GM12878 (cell line): ENCODE measurements at regions not wholly inside any gene's neighbourhood (a gene's known extent, or its start where the extent isn't known, plus 50 kb on each side); places are given as distances from the start of the nearest gene placed in this dataset.

ENCODE experiments used
- ATAC-seq: fragments of 200-7000 bp; cut with Tn5 transposase; 3 replicates; pipeline ENCODE4 v1.9.1; 2020; ENCODE audit warnings: mild to moderate bottlenecking, moderate library complexity
- BruUV-seq: library from RNA; stranded (reverse); fragments of 400-500 nt; replicated peaks from 2 replicates; lab custom pipeline; 2021; lab: Mats Ljungman, UMichigan
- CTCF ChIA-PET: fragments of 300-600 bp; sonication (Branson Sonifier 250); formaldehyde crosslinking; extraction: SDS; loops from one replicate; lab custom pipeline; 2021; ENCODE audit warnings: inconsistent platforms; lab: Yijun Ruan, JAX
- POLR2A ChIA-PET: fragments of 350-600 bp; formaldehyde crosslinking; extraction: SDS; loops from one replicate; lab custom pipeline; 2021; ENCODE audit warnings: inconsistent platforms; lab: Charles Lee
- RAD21 ChIA-PET: fragments of 300-600 bp; sonication (Branson Sonifier 250); formaldehyde crosslinking; loops from one replicate; lab custom pipeline; 2023; ENCODE audit warnings: antibody characterized with exemption; ENCODE audit not compliant: unreplicated experiment; lab: Charles Lee
- SMC1A ChIA-PET: fragments of 300-600 bp; sonication (Branson Sonifier 250); formaldehyde crosslinking; loops from one replicate; lab custom pipeline; 2023; ENCODE audit not compliant: unreplicated experiment, uncharacterized antibody; lab: Charles Lee
- DNase-seq: peaks from one replicate; pipeline ENCODE4 v3.0.0-alpha.2; 2011; ENCODE audit warnings: low read depth, low spot score
- FAIRE-seq: peaks from 3 replicates; lab custom pipeline; 2011; peaks lifted over from hg19 to GRCh38; lab: Jason Lieb, UNC
- H2AFZ ChIP-seq: 2 replicates; pipeline ENCODE4 v1.6.0; 2011; ENCODE audit warnings: low read depth, low read length, control low read depth; ENCODE audit not compliant: control insufficient read depth
- H3K27ac ChIP-seq: 2 replicates; pipeline ENCODE4 v1.5.1; 2011; ENCODE audit warnings: control low read depth; ENCODE audit not compliant: control insufficient read depth, insufficient read depth
- H3K27me3 ChIP-seq, 2 experiments: replicated peaks in 1 of 2; 2 replicates each; pipeline versions ENCODE4 v1.6.0 to v1.6.1; 2011; ENCODE audit warnings: low read length in 1 of 2; ENCODE audit not compliant: control insufficient read depth in 2 of 2, insufficient read depth in 2 of 2
- H3K36me3 ChIP-seq, 2 experiments: 2 replicates each; pipeline ENCODE4 v1.5.1; 2011; ENCODE audit warnings: low read length in 1 of 2; ENCODE audit not compliant: control insufficient read depth in 2 of 2, insufficient read depth in 2 of 2
- H3K4me1 ChIP-seq: 2 replicates; pipeline ENCODE4 v1.6.1; 2011; ENCODE audit warnings: mild to moderate bottlenecking, low read length, moderate library complexity, mixed read lengths; ENCODE audit not compliant: control insufficient read depth, insufficient read depth
- H3K4me2 ChIP-seq: 2 replicates; pipeline ENCODE4 v1.6.0; 2011; ENCODE audit warnings: control low read depth; ENCODE audit not compliant: control insufficient read depth, insufficient read depth
- H3K4me3 ChIP-seq: fragments of 200-600 bp; sonication (generic); 2 replicates; pipeline ENCODE4 v1.5.1; 2016
- H3K79me2 ChIP-seq: 2 replicates; pipeline ENCODE4 v1.6.0; 2011; ENCODE audit warnings: low read length; ENCODE audit not compliant: control insufficient read depth, insufficient read depth
- H3K9ac ChIP-seq: 2 replicates; pipeline ENCODE4 v1.8.0; 2011; ENCODE audit warnings: low read length, control low read depth, mixed read lengths; ENCODE audit not compliant: control insufficient read depth, insufficient read depth
- H3K9me3 ChIP-seq: replicated peaks from 3 replicates; pipeline ENCODE4 v1.5.1; 2011; ENCODE audit warnings: mild to moderate bottlenecking, low read length; ENCODE audit not compliant: control insufficient read depth, insufficient read depth
- H4K20me1 ChIP-seq: 2 replicates; pipeline ENCODE4 v1.6.0; 2011; ENCODE audit not compliant: control insufficient read depth, insufficient read depth
- CREB1 ChIP-seq: IDR thresholded peaks from 2 replicates; pipeline ENCODE4 v1.6.1; 2012; ENCODE audit warnings: low read depth, mild to moderate bottlenecking, inconsistent platforms
- CREM ChIP-seq: IDR thresholded peaks from 2 replicates; pipeline ENCODE4 v1.6.1; 2014; ENCODE audit warnings: antibody characterized with exemption, low read depth
- JUNB ChIP-seq: IDR thresholded peaks from 2 replicates; pipeline ENCODE4 v1.6.1; 2016; ENCODE audit warnings: antibody characterized with exemption, mild to moderate bottlenecking
- KDM1A ChIP-seq: fragments of 200-600 bp; sonication (generic); IDR thresholded peaks from 2 replicates; pipeline ENCODE4 v1.6.1; 2016; ENCODE audit warnings: borderline replicate concordance
- MTA2 ChIP-seq: fragments of 450-650 bp; IDR thresholded peaks from 2 replicates; pipeline ENCODE4 v1.6.1; 2016; ENCODE audit warnings: low read depth, mild to moderate bottlenecking, moderate library complexity
- MYB ChIP-seq: fragments of 150-350 bp; IDR thresholded peaks from 2 replicates; pipeline ENCODE4 v1.6.1; 2014; ENCODE audit warnings: mild to moderate bottlenecking, low read depth, low read length, borderline replicate concordance
- MYC ChIP-seq: IDR thresholded peaks from 2 replicates; pipeline ENCODE4 v1.6.1; 2011; ENCODE audit warnings: mild to moderate bottlenecking, low read length, moderate library complexity, inconsistent platforms; ENCODE audit not compliant: insufficient read depth, insufficient replicate concordance, insufficient read length, severe bottlenecking
- PAX8 ChIP-seq: fragments of 450-650 bp; IDR thresholded peaks from 2 replicates; pipeline ENCODE4 v1.6.1; 2017; ENCODE audit warnings: mild to moderate bottlenecking, moderate library complexity
- RBBP5 ChIP-seq: fragments of 200-600 bp; sonication (generic); conservative IDR thresholded peaks from 2 replicates; pipeline ENCODE4 v1.6.1; 2016
- SMARCA5 ChIP-seq: fragments of 450-650 bp; IDR thresholded peaks from 2 replicates; pipeline ENCODE4 v1.6.1; 2017; ENCODE audit warnings: mild to moderate bottlenecking
- WRNIP1 ChIP-seq: IDR thresholded peaks from 2 replicates; pipeline ENCODE4 v1.6.1; 2011; ENCODE audit warnings: low read depth, low read length, improper control_type of control experiment, borderline replicate concordance
- WGBS: methylation state at CpG from one replicate; pipeline ENCODE4 v1.1.6; 2016; ENCODE audit warnings: low lambda C conversion rate; ENCODE audit not compliant: insufficient replicate concordance, insufficient coverage; ENCODE audit errors: missing lambda C conversion rate; 5-methylcytosine and 5-hydroxymethylcytosine counted together
- in situ Hi-C: fragments of 300-500 bp; cut with MboI; formaldehyde crosslinking; loops from 9 replicates; pipeline ENCODE4 v1.14.3; 2018; ENCODE audit warnings: mixed read lengths
- intact Hi-C: fragments of 100-400 bp; cut with micrococcal nuclease; formaldehyde crosslinking; loops from one replicate; pipeline ENCODE4 v1.14.2; 2022; ENCODE audit not compliant: unreplicated experiment
- TF ChIP-seq, protein P1 (sequence below): IDR thresholded peaks from 2 replicates; pipeline ENCODE4 v1.6.1; 2012; ENCODE audit warnings: low read length, inconsistent platforms
- TF ChIP-seq, protein P2 (sequence below): fragments of 450-650 bp; formaldehyde crosslinking; IDR thresholded peaks from 2 replicates; pipeline ENCODE4 v1.4.0; 2022; ENCODE audit warnings: mild to moderate bottlenecking, moderate library complexity
- TF ChIP-seq, protein P3 (sequence below): fragments of 450-650 bp; formaldehyde crosslinking; IDR thresholded peaks from 2 replicates; pipeline ENCODE4 v1.5.0; 2022; ENCODE audit warnings: mild to moderate bottlenecking, missing genetic modification characterization

DNA sequence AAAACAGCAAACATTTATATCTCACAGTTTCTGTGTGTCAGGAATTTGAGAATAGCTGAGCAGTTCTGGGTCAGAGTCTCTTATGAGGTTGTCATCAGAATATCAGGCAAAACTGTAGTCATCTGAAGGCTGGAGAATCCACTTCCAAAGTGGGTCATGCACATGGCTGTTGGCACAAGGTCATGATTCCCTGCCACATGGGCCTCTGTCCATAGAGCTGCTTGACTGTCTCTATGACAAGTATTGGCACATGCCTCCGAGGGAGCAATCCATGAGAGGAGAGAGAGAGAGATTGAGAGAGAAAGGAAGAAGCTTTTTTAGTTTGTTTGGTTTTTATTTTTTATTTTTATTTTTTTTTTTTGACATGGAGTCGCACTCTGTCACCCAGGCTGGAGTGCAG is 101.8 kb upstream of the DDX18 start:
- Histone ChIP-seq H4K20me1 (no peaks in the 10 kb centered on the region), H3K4me3 (no peak overlapping the region), H3K36me3 (no peaks in the 10 kb centered on the region), H2AFZ (no peak overlapping the region), H3K27me3 (no peaks in the 10 kb centered on the region), H3K4me1 (no peaks in the 10 kb centered on the region), H3K27ac (no peak overlapping the region), H3K4me2 (no peak overlapping the region), H3K79me2 (no peaks in the 10 kb centered on the region), H3K9ac (no peak overlapping the region), H3K9me3 (no peaks in the 10 kb centered on the region)
- RAD21 ChIA-PET = no interaction called here
- WGBS = 5% methylated on average over 2 of the region's 2 CpGs
- intact Hi-C loops = no loop called here
- BruUV-seq = no TSS peak
- ATAC-seq = no peak
- no peak for FAIRE-seq
- CTCF ChIA-PET = no interaction called here
- SMC1A ChIA-PET = no interaction called here
- in situ Hi-C loops = no loop called here
- no peak for DNase-seq
- POLR2A ChIA-PET = no interaction called here
- no peak for TF ChIP-seq JUNB
- no peak for TF ChIP-seq MTA2
- TF ChIP-seq MYB = no peak
- TF ChIP-seq, protein P1, sequence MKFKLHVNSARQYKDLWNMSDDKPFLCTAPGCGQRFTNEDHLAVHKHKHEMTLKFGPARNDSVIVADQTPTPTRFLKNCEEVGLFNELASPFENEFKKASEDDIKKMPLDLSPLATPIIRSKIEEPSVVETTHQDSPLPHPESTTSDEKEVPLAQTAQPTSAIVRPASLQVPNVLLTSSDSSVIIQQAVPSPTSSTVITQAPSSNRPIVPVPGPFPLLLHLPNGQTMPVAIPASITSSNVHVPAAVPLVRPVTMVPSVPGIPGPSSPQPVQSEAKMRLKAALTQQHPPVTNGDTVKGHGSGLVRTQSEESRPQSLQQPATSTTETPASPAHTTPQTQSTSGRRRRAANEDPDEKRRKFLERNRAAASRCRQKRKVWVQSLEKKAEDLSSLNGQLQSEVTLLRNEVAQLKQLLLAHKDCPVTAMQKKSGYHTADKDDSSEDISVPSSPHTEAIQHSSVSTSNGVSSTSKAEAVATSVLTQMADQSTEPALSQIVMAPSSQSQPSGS = no peak
- no peak for TF ChIP-seq CREM
- TF ChIP-seq, protein P2, sequence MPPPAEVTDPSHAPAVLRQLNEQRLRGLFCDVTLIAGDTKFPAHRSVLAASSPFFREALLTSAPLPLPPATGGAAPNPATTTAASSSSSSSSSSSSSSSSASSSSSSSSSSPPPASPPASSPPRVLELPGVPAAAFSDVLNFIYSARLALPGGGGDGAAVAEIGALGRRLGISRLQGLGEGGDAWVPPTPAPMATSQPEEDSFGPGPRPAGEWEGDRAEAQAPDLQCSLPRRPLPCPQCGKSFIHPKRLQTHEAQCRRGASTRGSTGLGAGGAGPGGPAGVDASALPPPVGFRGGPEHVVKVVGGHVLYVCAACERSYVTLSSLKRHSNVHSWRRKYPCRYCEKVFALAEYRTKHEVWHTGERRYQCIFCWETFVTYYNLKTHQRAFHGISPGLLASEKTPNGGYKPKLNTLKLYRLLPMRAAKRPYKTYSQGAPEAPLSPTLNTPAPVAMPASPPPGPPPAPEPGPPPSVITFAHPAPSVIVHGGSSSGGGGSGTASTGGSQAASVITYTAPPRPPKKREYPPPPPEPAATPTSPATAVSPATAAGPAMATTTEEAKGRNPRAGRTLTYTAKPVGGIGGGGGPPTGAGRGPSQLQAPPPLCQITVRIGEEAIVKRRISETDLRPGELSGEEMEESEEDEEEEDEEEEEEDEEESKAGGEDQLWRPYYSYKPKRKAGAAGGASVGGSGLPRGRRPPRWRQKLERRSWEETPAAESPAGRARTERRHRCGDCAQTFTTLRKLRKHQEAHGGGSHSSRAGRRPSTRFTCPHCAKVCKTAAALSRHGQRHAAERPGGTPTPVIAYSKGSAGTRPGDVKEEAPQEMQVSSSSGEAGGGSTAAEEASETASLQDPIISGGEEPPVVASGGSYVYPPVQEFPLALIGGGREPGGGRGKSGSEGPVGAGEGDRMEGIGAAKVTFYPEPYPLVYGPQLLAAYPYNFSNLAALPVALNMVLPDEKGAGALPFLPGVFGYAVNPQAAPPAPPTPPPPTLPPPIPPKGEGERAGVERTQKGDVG (CRISPR knock-in tag) = no peak
- no peak for TF ChIP-seq SMARCA5
- no peak for TF ChIP-seq RBBP5
- TF ChIP-seq PAX8 = no peak
- no peak for TF ChIP-seq CREB1
- TF ChIP-seq KDM1A = no peak
- TF ChIP-seq, protein P3, sequence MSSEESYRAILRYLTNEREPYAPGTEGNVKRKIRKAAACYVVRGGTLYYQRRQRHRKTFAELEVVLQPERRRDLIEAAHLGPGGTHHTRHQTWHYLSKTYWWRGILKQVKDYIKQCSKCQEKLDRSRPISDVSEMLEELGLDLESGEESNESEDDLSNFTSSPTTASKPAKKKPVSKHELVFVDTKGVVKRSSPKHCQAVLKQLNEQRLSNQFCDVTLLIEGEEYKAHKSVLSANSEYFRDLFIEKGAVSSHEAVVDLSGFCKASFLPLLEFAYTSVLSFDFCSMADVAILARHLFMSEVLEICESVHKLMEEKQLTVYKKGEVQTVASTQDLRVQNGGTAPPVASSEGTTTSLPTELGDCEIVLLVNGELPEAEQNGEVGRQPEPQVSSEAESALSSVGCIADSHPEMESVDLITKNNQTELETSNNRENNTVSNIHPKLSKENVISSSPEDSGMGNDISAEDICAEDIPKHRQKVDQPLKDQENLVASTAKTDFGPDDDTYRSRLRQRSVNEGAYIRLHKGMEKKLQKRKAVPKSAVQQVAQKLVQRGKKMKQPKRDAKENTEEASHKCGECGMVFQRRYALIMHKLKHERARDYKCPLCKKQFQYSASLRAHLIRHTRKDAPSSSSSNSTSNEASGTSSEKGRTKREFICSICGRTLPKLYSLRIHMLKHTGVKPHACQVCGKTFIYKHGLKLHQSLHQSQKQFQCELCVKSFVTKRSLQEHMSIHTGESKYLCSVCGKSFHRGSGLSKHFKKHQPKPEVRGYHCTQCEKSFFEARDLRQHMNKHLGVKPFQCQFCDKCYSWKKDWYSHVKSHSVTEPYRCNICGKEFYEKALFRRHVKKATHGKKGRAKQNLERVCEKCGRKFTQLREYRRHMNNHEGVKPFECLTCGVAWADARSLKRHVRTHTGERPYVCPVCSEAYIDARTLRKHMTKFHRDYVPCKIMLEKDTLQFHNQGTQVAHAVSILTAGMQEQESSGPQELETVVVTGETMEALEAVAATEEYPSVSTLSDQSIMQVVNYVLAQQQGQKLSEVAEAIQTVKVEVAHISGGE = no peak
- no peak for TF ChIP-seq MYC
- TF ChIP-seq WRNIP1 = no peak
